ENCODE measurements at regions not wholly inside any gene's neighbourhood (a gene's known extent, or its start where the extent isn't known, plus 50 kb on each side); places are given as distances from the start of the nearest gene placed in this dataset.

DNA sequence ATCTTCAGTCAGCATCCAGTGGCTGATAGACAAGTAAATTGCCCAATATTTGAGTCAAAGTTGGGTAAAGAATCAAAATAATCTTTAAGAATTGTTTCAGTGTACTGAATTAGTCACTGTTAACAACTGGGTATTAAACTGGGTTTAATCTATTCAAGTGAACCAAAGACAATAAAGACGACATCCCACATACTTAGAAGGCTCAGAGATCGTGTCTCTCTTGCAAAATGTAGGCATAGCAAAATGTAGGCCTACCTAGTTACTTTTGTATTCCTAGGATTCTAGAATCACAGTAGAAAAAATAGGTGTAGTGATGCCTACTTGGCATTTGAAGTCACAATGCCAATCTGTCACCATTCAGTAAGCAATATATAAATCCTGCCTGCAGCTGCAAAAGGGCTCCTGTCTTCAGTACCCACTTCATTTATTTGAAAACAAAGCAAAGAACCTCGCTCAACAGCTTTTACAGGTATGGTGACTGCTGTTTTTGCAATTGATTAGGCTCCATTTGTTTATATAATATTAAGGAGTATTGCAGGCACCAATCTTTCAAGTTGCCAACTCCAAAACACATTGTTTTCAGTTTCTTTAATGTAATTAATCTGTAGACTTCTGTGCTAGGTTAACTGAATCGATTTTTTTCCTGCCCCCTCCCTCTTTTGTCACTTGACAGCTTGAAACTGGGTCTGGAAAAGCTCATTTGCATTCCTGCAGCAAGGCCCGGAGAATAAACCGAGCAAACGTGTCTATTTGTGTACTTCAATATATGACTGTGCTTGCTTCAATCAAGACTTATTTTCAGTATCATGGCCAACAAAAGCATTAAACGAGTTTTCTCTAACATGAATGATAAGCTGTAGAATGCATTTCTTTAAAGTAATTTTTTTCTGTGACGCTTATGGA, 1074.9 kb downstream of the TDRD15 start:
- 65 to 69% (median 66%) methylated on average over 9 of the region's 9 CpGs for WGBS, 3 donors
- intact Hi-C loops (cut with DNase I) = no loop called here

DNA sequence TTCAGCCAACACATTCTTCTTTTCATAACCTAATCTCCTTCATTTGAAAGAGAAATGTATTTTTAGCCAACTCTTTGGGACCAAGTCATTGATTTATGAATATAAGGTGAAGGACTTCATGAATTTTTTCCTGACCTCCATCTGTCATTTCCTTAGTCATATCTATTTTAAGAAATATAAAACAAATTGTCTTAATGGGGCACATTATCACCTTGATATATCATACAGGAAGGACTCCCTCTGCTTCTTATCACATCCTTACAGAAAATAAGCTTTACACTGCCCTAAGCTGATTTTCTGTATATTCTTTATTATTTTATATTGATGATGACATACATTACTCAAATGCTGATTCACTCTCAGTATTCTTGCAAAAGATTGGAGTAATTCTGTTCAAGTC, 1076.2 kb downstream of the TDRD15 start:
- no peak overlapping the region for H3K4me3 ChIP-seq
- no peaks in the 10 kb centered on the region for H3K36me3 ChIP-seq (ENCODE audit: insufficient read depth in 1 of 2, low read depth in 1 of 2)
- H3K27ac ChIP-seq = no peak overlapping the region
- no peak for ATAC-seq
- H3K9me3 ChIP-seq = no peaks in the 10 kb centered on the region
- no peak for DNase-seq
- no peaks in the 10 kb centered on the region for H3K27me3 ChIP-seq (ENCODE audit: insufficient read depth in 3 of 3, low read length in 2 of 3)
- H3K4me1 ChIP-seq = no peaks in the 10 kb centered on the region
- intact Hi-C loops (cut with DNase I) = no loop called here
- TF ChIP-seq, protein P1, sequence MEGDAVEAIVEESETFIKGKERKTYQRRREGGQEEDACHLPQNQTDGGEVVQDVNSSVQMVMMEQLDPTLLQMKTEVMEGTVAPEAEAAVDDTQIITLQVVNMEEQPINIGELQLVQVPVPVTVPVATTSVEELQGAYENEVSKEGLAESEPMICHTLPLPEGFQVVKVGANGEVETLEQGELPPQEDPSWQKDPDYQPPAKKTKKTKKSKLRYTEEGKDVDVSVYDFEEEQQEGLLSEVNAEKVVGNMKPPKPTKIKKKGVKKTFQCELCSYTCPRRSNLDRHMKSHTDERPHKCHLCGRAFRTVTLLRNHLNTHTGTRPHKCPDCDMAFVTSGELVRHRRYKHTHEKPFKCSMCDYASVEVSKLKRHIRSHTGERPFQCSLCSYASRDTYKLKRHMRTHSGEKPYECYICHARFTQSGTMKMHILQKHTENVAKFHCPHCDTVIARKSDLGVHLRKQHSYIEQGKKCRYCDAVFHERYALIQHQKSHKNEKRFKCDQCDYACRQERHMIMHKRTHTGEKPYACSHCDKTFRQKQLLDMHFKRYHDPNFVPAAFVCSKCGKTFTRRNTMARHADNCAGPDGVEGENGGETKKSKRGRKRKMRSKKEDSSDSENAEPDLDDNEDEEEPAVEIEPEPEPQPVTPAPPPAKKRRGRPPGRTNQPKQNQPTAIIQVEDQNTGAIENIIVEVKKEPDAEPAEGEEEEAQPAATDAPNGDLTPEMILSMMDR (IDR thresholded peaks at IDR 0.05) = no peak

More for the DNA sequence above, 1074.9 kb downstream of the TDRD15 start:
- DNase-seq (no peak), ATAC-seq (no peak)
- Histone ChIP-seq H3K4me3 (no peak overlapping the region), H3K27ac (no peak overlapping the region), H3K36me3 (ENCODE audit: insufficient read depth in 1 of 2, low read depth in 1 of 2) (no peaks in the 10 kb centered on the region), H3K9me3 (no peaks in the 10 kb centered on the region), H3K4me1 (no peaks in the 10 kb centered on the region), H3K27me3 (ENCODE audit: insufficient read depth in 3 of 3, low read length in 2 of 3) (no peaks in the 10 kb centered on the region)
- TF ChIP-seq, protein P1 (IDR thresholded peaks at IDR 0.05) = no peak

DNA sequence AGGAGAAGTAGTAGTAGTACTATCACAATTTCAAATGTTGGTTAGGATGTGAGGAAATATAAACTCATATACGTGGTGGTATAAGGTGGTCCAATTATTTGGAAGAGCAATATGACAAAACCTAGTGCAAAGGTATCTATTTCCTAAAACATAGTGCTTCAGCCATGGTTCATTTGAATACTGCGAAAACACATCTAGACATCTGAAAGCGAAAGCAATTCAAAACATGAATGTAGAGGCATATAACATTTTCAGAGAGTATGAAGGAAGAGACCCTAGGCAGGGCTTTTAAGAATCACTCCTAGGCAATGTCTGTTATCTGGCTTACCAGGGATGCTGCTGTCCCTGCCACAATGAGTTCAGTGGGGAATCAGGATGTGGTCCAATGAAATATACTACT, 1085.8 kb downstream of the TDRD15 start:
- Histone ChIP-seq H3K27ac (no peak overlapping the region), H3K4me3 (no peak overlapping the region), H3K9me3 (no peaks in the 10 kb centered on the region), H3K36me3 (ENCODE audit: insufficient read depth in 1 of 2, low read depth in 1 of 2) (no peaks in the 10 kb centered on the region), H3K27me3 (ENCODE audit: insufficient read depth in 3 of 3, low read length in 2 of 3) (no peaks in the 10 kb centered on the region), H3K4me1 (no peaks in the 10 kb centered on the region)
- no peak for ATAC-seq
- DNase-seq = no peak
- 85 to 90% (median 85%) methylated on average over 3 of the region's 3 CpGs for WGBS, 3 donors
- TF ChIP-seq, protein P1 (IDR thresholded peaks at IDR 0.05) = no peak
- intact Hi-C loops (cut with DNase I) = no loop called here

DNA sequence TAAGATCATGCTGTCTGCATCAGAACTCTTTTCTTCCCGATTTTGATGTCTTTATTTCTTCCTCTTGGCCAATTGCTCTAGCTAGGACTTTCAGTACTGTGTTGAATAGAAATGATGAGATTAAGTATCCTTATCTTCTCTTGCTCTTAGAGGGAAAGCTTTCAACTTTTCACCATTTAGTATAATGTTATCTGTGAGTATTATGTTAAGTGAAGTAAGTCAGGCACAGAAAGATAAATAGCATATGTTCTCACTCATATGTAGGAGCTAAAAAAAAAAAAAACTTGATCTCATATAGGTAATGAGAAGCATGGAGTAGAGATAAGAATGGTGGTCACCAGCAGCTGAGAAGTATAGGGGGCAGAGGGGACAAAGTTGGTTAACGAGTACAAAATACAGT, 1089.5 kb downstream of the TDRD15 start:
- H3K27me3 ChIP-seq (ENCODE audit: insufficient read depth in 3 of 3, low read length in 2 of 3) = no peaks in the 10 kb centered on the region
- no peaks in the 10 kb centered on the region for H3K36me3 ChIP-seq (ENCODE audit: insufficient read depth in 1 of 2, low read depth in 1 of 2)
- intact Hi-C loops (cut with DNase I) = no loop called here
- DNase-seq (no peak), ATAC-seq (no peak)
- H3K27ac ChIP-seq = no peak overlapping the region
- no peaks in the 10 kb centered on the region for H3K4me1 ChIP-seq
- 79 to 88% (median 83%) methylated on average over 2 of the region's 2 CpGs for WGBS, 3 donors
- no peaks in the 10 kb centered on the region for H3K9me3 ChIP-seq
- TF ChIP-seq, protein P1 (IDR thresholded peaks at IDR 0.05) = no peak
- no peak overlapping the region for H3K4me3 ChIP-seq

DNA sequence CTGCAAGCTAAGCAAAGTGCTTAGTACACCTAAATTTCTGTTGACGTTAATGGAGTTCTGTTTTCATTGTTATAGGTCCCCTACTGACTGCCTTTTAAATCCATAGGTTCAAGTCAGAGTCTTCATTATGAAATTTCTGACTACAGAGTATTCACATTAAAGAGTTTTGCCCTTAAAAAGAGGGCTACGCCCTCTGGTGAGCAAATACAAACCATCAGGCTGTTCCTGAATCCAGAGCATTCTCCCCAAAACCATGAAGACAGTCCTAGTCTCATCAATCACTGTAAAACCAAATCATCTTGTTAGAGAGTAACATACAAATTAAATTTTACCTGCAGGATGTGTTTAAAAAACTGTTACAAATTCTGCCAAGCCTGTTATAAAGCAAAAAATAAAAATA, 1091.7 kb downstream of the TDRD15 start:
- no peak overlapping the region for H3K4me3 ChIP-seq
- ATAC-seq (no peak), DNase-seq (no peak)
- no peaks in the 10 kb centered on the region for H3K36me3 ChIP-seq (ENCODE audit: insufficient read depth in 1 of 2, low read depth in 1 of 2)
- TF ChIP-seq, protein P1 (IDR thresholded peaks at IDR 0.05) = no peak
- no peaks in the 10 kb centered on the region for H3K9me3 ChIP-seq
- H3K27ac ChIP-seq = no peak overlapping the region
- H3K27me3 ChIP-seq (ENCODE audit: insufficient read depth in 3 of 3, low read length in 2 of 3) = no peaks in the 10 kb centered on the region
- H3K4me1 ChIP-seq = no peaks in the 10 kb centered on the region
- intact Hi-C loops (cut with DNase I) = no loop called here
- 76 to 86% (median 82%) methylated on average over 2 of the region's 2 CpGs for WGBS, 3 donors

Data from psoas muscle (tissue), 7 donors.